Kidney (tissue), 13 donors: ENCODE measurements at regions not wholly inside any gene's neighbourhood (a gene's known extent, or its start where the extent isn't known, plus 50 kb on each side); places are given as distances from the start of the nearest gene placed in this dataset.

Source experiments
- DNase-seq, 5 donors: peaks; one replicate each; pipeline ENCODE4 v3.0.0-alpha.2; 2013 to 2020
- FAIRE-seq: peaks from 2 replicates; lab custom pipeline; 2012; peaks lifted over from hg19 to GRCh38; lab: Jason Lieb, UNC
- H3K27ac ChIP-seq, 2 donors: one replicate each; pipeline ENCODE4 v1.7.0; 2013; ENCODE audit warnings: low read depth in 2 of 2, low read length in 2 of 2, inconsistent platforms in 1 of 2
- H3K27me3 ChIP-seq: one replicate; pipeline ENCODE4 v1.7.1; 2013; ENCODE audit warnings: low read length, inconsistent platforms; ENCODE audit not compliant: control insufficient read depth, insufficient read depth
- H3K36me3 ChIP-seq, 3 donors: one replicate each; pipeline versions ENCODE4 v1.7.0 to v1.7.1; 2013; ENCODE audit warnings: low read length in 3 of 3, control low read depth in 1 of 3, inconsistent platforms in 1 of 3; ENCODE audit not compliant: insufficient read depth in 3 of 3, control insufficient read depth in 2 of 3
- H3K4me1 ChIP-seq, 3 donors: one replicate each; pipeline versions ENCODE4 v1.7.0 to v1.7.1; 2013; ENCODE audit warnings: low read length in 3 of 3, inconsistent platforms in 1 of 3, low read depth in 1 of 3; ENCODE audit not compliant: control insufficient read depth in 2 of 3, insufficient read depth in 2 of 3
- H3K4me3 ChIP-seq, 3 donors: one replicate each; pipeline versions ENCODE4 v1.7.0 to v1.8.1; 2013; ENCODE audit warnings: low read length in 3 of 3, control low read depth in 1 of 3, inconsistent platforms in 1 of 3
- H3K9ac ChIP-seq, 3 donors: one replicate each; pipeline versions ENCODE4 v1.7.0 to v1.7.1; 2013; ENCODE audit warnings: low read length in 3 of 3, control low read depth in 1 of 3, inconsistent platforms in 1 of 3
- H3K9me3 ChIP-seq, 3 donors: one replicate each; pipeline versions ENCODE4 v1.7.0 to v1.7.1; 2013; ENCODE audit warnings: low read length in 3 of 3, control low read depth in 1 of 3, inconsistent platforms in 1 of 3; ENCODE audit not compliant: control insufficient read depth in 2 of 3, insufficient read depth in 1 of 3
- intact Hi-C: fragments of 100-400 bp; cut with DNase I; formaldehyde crosslinking; loops from one replicate; pipeline ENCODE4 v1.11.1; 2022
- TF ChIP-seq, protein P1 (sequence below): IDR thresholded peaks from 3 replicates; pipeline ENCODE4 v1.5.1; 2012; ENCODE audit warnings: mild to moderate bottlenecking, moderate library complexity, borderline replicate concordance; ENCODE audit not compliant: insufficient read depth; ENCODE audit errors: extremely low read depth
- donor health status: control.
- donor health status: control.
- donor health status: control.
- donor health status: control.
- donor health status: control.
- donor health status: DM: yes; HTN: yes; CAD: no.
- donor health status: Normal renal cell carcinoma (clear cell type).

DNA sequence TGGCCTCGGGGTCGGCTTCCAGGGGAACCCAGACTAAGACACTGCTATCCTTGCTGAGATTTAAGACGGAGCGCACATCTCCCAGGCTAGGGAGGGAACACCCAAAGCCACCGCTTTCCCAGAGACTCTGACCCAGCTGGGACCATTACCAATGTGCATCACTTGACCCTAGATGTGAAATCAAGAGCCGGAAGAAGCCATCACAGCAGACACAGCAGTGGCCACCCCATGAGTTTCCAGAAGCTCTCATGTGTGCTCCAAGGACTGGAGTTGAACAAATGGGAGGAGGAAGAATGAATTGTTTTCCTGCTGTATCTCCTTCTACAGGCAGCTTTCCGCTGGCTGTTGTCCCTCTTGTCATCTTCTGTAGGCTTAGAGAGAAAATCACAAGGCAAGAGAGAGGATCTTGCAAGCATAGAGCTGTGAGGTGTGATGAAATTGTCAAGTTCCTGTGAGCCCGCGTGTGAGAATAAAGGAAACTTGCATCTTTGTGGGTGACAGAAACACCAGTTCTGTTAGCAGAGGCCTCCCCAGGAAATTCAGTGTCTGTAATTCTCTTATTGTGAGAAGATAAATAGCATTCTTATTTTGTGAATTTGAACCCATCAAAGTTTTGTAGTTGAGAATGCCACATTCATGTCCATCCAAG is 711.8 kb downstream of the UQCRFS1 start:
- Histone ChIP-seq H3K4me3 (no peak overlapping the region), H3K4me1 (no peaks in the 10 kb centered on the region), H3K27me3 (no peaks in the 10 kb centered on the region), H3K9ac (no peak overlapping the region), H3K9me3 (no peaks in the 10 kb centered on the region), H3K27ac (no peak overlapping the region), H3K36me3 (no peaks in the 10 kb centered on the region)
- DNase-seq (no peak), FAIRE-seq (no peak)
- intact Hi-C loops, result no loop called here
- TF ChIP-seq, protein P1, sequence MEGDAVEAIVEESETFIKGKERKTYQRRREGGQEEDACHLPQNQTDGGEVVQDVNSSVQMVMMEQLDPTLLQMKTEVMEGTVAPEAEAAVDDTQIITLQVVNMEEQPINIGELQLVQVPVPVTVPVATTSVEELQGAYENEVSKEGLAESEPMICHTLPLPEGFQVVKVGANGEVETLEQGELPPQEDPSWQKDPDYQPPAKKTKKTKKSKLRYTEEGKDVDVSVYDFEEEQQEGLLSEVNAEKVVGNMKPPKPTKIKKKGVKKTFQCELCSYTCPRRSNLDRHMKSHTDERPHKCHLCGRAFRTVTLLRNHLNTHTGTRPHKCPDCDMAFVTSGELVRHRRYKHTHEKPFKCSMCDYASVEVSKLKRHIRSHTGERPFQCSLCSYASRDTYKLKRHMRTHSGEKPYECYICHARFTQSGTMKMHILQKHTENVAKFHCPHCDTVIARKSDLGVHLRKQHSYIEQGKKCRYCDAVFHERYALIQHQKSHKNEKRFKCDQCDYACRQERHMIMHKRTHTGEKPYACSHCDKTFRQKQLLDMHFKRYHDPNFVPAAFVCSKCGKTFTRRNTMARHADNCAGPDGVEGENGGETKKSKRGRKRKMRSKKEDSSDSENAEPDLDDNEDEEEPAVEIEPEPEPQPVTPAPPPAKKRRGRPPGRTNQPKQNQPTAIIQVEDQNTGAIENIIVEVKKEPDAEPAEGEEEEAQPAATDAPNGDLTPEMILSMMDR, result no peak

DNA sequence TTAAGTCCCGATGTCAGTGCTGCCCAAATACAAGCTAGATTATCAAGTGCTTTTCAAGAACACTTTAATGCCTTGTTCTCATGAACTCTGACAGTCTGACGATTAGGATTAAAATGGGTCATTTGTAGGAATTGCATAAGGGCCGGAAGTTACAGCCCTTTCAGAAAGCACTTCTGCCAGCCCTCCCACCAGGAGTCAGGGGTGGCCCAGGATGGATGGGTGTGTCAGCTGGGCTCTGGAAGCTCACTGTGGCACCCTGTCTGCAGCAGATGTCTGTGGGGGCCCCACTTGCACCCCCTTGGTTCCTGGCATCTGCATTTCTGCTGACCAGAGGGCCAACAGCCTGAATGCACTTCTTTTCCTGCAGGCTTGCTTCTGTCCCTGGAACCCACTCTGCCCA is 712.7 kb downstream of the UQCRFS1 start:
- no peak overlapping the region for H3K9ac ChIP-seq
- no peaks in the 10 kb centered on the region for H3K9me3 ChIP-seq
- H3K4me1 ChIP-seq, result no peaks in the 10 kb centered on the region
- no peak for FAIRE-seq
- H3K27ac ChIP-seq, result no peak overlapping the region
- intact Hi-C loops, result no loop called here
- H3K36me3 ChIP-seq, result no peaks in the 10 kb centered on the region
- no peaks in the 10 kb centered on the region for H3K27me3 ChIP-seq
- no peak for DNase-seq
- no peak overlapping the region for H3K4me3 ChIP-seq
- TF ChIP-seq, protein P1, result no peak

- FAIRE-seq (no peak), DNase-seq (no peak)
- H3K9me3 ChIP-seq, result no peaks in the 10 kb centered on the region
- H3K4me1 ChIP-seq, result no peaks in the 10 kb centered on the region
- H3K36me3 ChIP-seq, result no peaks in the 10 kb centered on the region
- no peaks in the 10 kb centered on the region for H3K27me3 ChIP-seq
- intact Hi-C loops, result no loop called here
- H3K4me3 ChIP-seq, result no peak overlapping the region
- TF ChIP-seq, protein P1, result no peak
- no peak overlapping the region for H3K27ac ChIP-seq
- no peak overlapping the region for H3K9ac ChIP-seq
Measured at GRCh38 chr19:28498404-28498976, 714.5 kb downstream of the UQCRFS1 start.

DNA sequence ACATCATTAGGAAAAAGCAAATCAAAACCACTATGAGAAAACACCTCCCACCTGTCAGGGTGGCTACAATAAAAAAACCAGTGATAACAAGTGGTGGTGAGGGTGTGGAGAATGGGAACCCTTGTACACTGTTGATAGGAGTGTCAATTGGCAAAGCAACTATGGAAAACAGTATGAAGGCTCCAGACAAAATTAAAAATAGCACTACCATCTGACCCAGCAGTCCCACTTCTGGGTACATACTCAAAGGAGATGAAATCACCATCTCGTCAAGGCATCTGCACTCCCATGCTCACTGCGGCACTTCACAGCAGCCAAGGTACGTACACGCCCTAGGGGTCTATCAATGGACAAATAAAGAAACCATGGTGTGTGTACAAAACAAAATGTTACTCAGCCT is 715.1 kb downstream of the UQCRFS1 start:
- H3K9me3 ChIP-seq, result no peaks in the 10 kb centered on the region
- TF ChIP-seq, protein P1, result no peak
- intact Hi-C loops, result no loop called here
- DNase-seq, result no peak
- no peaks in the 10 kb centered on the region for H3K36me3 ChIP-seq
- H3K4me3 ChIP-seq, result no peak overlapping the region
- no peak for FAIRE-seq
- H3K9ac ChIP-seq, result no peak overlapping the region
- H3K4me1 ChIP-seq, result no peaks in the 10 kb centered on the region
- H3K27ac ChIP-seq, result no peak overlapping the region
- no peaks in the 10 kb centered on the region for H3K27me3 ChIP-seq
